HPDE6-E6E7 (cell line): ENCODE measurements at regions not wholly inside any gene's neighbourhood (a gene's known extent, or its start where the extent isn't known, plus 50 kb on each side); places are given as distances from the start of the nearest gene placed in this dataset.

Experiments used
- DNase-seq: peaks from one replicate; pipeline ENCODE4 v3.0.0; 2011; ENCODE audit warnings: missing footprints; ENCODE audit errors: extremely low spot score

DNA sequence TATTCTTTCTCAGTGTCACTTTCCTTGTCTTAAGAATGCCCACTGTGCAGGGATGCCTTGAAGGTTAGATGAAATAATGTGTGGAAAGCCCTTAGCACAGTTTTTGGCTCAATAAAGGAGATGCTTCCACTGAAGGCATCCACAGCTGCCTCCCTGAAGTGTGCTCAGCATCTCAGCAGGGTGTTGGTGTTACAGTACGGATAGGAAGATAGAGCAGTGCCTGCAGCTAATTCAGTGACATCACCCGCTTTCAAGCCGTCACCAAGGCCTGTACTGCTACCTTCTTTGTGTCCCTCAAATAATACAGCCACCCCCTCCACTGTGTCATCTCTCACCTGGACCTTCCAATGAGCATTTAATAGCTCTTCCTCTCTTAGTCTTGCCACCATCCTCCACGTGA lies 59.0 kb downstream of the NDUFS5 start:
- DNase-seq: no peak

GRCh38 chr1:39086386-39086785 lies 60.2 kb downstream of the NDUFS5 start:
- no peak for DNase-seq

DNA sequence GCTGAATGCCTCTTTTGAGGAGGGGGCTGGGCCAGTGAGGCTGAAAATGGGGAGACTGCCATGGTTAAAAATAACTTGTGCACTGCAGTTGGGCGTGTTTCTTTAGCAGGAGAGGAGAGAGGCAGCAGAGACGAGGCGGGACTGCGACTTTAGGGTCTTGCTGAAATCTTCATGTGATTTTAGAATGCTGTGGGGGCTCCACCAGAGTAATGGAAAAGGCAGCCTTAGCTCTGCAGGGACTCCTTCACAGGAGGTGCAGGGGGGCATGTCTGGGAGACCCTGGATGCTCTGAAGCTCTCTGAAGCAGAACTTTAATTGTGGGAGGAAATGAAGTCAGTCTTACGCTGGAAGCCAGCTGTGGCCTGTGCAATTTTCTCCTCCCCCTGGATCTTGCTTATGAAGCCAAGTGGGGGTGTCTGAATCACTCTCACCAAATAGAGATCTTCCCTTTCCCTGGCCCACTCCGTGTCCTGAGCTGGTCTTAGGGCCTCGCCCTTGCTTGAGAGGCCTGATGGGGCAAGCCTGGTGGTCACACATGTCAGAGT lies 60.8 kb downstream of the NDUFS5 start:
- no peak for DNase-seq

DNA sequence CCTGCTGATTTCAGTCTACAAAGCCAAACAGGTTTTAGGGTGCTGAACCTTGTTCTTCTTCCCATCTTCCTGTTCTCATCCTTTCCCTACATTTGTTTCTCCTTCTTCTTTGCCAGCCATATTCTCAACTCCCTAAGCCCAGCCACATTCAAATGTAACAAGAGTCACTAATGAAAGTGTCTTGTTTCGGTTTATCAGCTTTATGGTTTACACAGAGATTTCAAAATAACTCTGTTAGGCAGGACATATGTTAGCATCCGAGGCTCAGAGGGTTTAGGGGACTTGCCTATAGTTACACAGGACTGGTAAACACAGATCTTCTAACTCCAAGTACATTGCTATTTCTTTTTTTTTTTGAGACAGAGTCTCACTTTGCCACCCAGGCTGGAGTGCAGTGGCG lies 61.3 kb downstream of the NDUFS5 start:
- DNase-seq: no peak

GRCh38 chr1:39088658-39089057 lies 62.5 kb downstream of the NDUFS5 start:
- DNase-seq: no peak

GRCh38 chr1:39089931-39090521 lies 63.9 kb downstream of the NDUFS5 start:
- no peak for DNase-seq

GRCh38 chr1:39090757-39091380 lies 64.7 kb downstream of the NDUFS5 start:
- DNase-seq: no peak

- DNase-seq: no peak
Observed at GRCh38 chr1:39091845-39092645, 65.9 kb downstream of the NDUFS5 start.

DNA sequence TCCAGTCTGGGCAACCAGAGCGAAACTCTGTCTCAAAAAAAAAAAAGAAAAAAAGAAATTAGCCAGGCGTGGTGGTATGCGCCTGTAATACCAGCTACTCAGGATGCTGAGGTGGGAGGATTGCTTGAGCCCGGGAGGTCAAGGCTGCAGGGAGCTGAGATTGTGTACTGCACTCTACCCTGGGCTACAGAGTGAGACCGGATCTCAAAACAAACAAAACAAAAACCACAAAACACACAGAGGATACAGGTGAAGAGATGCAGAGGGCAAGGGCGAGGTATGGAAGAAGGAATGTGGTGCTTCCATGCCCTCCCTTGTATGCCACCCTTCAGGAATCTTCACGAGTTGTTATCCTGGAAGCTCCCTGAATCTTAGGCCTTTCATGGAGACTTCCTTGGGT lies 68.5 kb downstream of the NDUFS5 start:
- DNase-seq: no peak

DNA sequence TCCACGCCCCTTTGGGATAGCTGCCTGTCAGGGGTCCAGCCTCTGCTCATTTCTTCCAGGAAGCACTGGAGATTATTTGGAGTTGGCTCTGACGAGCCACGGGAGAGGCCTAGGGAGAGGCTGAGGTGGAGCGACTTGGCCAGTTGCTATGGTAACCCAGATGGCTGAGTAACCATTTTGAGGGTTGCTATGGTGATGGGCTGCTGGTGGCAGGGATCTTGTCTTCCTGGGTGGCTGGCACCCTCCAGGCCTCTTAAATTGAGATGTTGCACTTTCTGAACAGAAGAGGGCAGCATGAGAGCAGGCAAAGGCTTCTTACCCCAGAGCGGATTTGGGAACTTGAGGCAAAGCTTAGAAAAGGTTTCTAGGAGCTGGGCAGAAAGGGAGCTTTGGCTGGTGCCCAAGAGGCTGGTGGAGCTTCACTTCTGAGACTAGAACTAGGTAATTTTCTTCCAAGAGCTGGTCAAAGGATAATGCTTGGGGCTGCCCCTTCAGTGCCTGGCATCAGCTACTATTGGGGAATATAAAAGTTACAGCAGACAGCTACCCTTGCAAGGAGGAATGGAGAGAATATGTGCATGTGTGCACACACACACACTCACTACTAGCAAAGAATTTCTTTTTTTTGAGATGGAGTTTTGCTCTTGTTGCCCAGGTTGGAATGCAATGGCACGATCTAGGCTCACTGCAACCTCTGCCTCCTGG lies 72.5 kb downstream of the NDUFS5 start:
- DNase-seq: peak; percentile 90

DNA sequence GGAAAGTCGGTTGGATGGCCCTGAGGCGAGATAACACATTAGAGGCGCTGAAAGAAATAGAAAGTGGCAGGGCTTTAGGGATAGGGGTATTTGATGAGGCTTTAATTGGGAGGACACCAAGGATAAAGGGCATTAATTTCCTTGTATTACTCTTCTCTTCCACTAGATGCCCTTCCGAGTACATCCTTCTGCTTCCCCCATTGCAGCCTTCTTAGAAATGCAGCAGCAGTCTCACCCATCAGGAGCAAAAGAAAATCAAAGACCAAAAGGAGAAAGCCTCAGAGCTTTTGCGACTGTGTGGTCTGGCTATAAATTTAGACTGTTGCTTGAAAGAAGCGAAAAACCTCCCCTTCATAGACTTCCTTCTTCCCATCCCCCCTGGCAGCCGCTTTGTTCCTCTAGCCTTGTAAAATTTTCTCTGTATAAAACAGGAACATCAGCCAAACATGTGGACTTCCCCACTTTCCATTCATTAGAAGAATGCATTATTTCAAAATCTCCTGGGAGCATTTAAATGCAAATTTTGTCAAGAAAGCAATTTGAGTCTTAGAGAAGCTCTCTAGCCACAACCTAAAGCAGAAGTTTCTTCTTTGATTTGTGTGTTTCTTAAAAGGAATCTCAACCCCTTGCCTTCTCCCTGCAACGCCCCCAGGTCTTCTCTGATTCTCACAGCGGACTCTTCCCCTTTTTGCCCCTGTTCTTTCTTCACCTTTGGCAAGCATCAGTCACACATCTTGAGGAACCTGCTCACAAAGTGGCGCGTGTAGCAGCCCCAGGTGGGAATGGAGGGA lies 76.6 kb downstream of the NDUFS5 start:
- no peak for DNase-seq

DNA sequence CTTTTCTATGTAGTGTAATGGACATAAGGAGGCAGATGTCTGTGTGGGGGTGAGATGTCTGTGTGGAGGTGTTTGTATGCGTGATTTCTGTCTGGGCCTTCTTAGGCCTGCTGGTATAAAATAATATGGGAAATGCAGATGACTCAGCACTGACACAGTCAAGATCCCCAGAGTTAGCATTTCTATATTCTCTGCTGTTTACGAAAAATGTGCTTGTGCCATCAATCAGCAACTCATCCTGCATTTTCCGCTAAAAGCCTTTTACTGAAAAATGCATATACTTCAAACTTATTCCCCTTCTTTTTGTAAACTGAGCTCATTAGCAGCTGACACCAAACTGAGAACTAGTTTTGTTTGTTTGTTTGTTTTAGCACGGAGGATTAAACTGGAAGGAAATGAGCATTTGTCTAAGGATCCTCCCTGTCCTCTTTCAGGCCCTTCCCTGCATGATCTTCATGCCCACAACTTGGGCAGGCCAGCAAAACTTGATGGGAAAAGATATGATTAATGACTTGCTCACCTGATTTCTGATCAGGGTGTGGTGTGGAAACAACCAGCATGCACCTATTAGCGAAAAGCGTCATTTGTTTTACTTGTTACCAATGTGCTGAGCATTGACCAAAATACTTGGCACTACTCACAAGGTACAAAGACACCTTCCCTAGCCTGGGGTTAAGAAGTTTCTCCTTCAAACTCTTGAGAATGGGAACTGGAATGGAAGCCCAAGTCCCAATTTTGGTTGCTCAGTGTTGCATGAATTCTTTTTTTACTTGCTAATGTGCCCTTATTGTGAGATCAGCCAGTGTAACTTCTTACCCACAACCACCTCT lies 77.4 kb downstream of the NDUFS5 start:
- DNase-seq: peak; percentile 75

- DNase-seq: no peak
Observed at GRCh38 chr1:39104158-39105060, 78.3 kb downstream of the NDUFS5 start.

DNA sequence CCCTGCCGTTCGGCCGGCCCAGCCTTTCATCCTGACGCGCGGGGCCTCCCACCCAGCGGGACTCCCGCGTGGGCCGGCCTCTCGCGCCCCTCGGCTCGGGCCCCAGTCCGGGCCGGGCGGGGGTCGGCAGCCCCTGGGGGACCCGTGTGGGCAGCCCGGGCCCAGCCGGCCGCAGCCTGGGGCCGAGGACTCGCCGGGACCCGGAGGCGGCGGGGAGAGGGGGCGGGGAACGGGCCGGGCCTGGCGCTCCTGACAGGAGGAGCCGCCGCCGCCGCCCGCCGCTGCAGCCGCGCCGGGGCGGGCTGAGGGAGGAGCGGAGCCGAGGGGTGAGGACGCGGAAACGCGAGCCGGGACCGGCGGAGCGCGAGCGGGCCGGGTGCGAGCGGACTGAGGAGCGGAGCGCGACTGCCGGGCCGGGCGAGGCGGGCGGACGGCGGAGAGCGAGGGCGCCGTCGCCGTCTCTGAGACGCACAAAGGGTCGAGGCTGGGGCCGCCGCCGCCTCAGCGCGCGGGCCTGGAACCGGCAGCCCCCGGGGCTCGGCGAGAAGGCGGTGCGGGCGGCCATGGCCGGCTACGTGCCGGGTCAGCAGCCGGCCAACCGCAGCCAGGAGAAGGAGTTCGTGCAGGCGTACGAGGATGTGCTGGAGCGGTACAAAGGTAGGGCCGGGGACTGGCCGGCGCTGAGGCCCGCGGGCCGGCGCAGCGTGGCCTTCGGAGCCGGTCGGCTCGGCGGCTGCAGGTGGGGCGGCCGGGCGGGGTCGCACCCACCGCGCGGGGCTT lies 79.1 kb downstream of the NDUFS5 start:
- no peak for DNase-seq

DNA sequence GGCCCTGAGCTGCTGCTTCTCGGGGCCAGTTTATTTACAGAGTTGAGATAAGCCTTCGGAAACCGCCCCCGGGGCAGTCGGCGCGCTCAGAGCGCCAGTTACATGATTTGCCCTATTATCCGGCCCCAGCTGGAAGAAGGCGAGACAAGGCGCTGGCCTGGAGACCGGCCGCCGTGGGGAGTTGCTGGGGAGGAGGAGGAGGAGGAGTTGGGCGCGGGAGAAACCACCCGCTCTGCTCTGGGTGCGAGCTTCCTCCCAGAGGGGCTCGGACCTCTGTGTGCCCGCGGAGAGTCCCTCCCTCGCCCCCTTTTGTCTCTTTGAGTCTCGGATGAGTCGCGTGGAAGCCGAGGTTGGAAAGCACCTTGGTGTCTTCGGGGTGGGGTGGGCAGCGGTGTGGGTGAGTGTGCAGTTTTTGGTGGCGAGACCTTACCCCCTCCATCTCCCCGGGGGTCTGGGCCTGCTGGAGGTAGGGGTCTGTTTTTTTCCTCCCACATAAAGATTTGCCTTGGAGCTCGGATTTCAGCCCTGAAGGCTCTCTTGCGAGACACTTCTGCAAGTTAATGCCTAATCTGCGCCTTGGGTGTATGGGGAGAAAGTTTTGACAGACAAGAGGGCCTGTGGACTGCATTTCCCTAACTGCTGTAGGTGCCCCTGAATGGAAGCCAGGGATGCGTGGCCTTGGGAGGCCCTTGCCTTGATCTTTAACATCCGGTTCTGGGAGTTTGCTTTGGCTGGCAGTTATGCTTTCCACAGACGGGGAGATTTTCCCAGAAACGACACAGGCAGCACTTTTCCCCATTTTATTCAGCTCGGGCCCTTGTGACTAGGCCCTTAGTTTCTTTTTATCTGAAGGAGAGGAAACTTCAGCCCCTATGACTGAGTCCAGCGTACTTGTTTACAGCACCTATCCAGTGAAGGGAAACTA lies 80.0 kb downstream of the NDUFS5 start:
- DNase-seq: no peak

DNA sequence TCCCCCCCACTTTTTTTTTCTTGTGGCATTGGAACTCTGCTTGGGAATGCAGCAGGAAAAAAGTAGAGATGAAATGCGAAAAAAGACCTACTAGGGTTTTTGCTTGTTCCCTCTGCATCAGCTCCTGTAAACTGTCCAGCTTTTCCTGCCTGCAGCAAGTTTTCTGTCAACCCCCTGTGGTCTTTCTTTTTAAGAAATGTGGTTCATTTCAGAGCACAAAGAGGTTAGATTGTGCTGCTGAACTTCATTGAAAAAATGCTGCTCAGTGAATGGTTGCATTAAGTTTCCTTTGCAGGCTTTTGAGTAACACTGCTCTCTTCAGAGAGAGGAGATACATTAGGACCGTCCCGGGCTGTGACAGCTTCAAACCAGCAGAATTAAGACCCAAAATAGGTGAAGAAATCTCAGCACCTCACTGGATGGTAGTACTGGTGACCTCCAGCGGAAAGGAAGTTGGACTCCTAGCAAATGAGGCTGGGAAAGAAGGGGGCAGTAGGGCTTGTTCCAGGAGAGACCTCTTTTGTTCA lies 80.7 kb downstream of the NDUFS5 start:
- DNase-seq: no peak
